Hypothalamus (tissue), 51 donors: ENCODE measurements at regions not wholly inside any gene's neighbourhood (a gene's known extent, or its start where the extent isn't known, plus 50 kb on each side); places are given as distances from the start of the nearest gene placed in this dataset.

Source experiments
- DNase-seq, 51 donors: peaks; one replicate each; lab custom pipeline; 2025; lab: John Stamatoyannopoulos, UW

- DNase-seq = no peak
Measured at GRCh38 chr18:45168866-45169600, 446.2 kb upstream of the SLC14A2 start.

- DNase-seq = no peak
Measured at GRCh38 chr18:45169610-45170009, 445.7 kb upstream of the SLC14A2 start.

DNA sequence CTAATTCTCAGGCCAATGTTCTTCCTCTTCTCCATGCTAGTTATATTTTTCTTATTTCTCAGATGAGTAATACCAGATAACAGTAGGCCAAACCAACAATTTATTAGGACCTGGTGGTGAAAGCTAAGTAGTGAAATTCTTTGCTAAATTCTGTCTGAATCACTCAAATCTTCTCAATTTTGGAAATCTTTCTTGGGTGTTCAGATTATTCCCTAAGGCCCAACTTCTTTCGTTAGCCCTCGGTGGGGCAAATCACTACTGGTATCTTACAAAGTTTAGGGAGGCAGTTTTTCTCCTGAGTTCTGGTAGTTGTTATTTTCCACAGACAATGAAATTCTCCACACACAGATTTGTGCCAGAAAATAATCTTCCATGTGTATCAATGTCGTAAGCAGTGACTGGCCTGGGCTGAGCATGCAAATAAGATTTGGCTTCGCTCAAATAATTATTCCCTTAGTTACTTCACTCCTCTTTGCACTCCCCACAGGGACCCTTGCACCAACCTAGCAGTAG is 443.5 kb upstream of the SLC14A2 start:
- DNase-seq = no peak

GRCh38 chr18:45173327-45173726 is 441.9 kb upstream of the SLC14A2 start:
- DNase-seq = no peak

- DNase-seq = no peak
Measured at GRCh38 chr18:45173799-45174519, 441.3 kb upstream of the SLC14A2 start.

DNA sequence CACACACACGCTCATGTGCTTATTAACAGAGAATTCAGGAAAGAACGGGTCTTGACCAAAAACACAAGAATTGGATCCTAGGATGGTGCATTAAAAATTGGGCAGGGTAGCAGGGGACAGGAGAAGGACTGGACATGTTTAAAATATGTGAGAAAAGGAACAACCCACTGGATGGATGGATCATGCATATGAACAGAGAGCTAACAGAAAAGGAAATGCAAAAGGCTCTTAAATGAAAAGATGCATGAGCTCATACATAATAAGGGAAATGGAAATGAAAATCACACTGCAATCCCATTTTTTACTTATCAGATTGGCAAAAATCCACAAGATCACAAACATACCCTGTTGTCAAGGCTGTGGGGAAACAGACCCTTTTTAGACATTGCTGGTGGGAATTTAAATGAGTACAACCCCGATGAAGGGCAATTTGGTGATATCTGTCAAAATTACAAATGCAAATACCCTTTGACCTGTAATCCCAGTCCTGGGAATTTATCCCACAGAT is 440.6 kb upstream of the SLC14A2 start:
- DNase-seq = no peak

- no peak for DNase-seq
Measured at GRCh38 chr18:45175511-45175910, 439.8 kb upstream of the SLC14A2 start.

DNA sequence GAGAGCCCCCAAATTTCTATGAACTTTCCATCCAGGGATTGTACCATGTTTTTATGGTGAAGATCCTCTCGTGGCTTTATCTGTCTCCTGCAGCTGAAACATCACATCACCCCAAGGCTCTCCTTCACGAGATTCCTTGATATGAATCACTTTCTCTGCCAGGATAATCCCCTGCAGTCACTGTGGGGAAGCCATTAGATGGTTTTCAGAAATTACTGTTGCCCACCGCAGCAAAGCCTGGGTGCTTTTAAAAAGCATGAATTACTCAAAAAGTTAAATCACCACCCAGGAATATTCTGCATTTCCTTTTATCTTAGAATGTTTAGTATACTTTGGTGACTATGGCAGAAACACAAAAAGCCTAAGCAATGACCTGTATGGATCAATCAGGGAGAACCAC is 428.4 kb upstream of the SLC14A2 start:
- no peak for DNase-seq

DNA sequence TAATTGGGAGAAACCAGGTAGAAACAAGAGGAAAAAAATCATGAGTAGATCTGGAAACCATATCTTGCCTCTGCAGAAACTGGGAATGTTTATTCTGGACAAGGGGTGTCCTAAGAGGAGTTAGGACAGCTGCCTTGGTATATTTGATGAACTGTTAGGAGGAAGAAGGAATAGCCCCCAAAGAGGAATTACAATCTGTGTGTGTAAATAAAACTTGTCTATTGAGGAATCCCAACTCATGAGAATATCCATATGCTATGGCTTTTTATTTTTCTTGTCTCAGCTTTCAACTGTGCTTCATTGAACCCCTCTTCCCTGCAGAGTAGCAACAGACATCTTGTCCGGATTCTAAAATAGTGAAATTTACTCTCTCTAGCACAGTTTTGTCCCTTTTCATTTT is 423.5 kb upstream of the SLC14A2 start:
- no peak for DNase-seq

- DNase-seq = peak in 6 of 51 donors; percentile 1 to 29 (median 9)
Measured at GRCh38 chr18:45197526-45197970, 417.7 kb upstream of the SLC14A2 start.

DNA sequence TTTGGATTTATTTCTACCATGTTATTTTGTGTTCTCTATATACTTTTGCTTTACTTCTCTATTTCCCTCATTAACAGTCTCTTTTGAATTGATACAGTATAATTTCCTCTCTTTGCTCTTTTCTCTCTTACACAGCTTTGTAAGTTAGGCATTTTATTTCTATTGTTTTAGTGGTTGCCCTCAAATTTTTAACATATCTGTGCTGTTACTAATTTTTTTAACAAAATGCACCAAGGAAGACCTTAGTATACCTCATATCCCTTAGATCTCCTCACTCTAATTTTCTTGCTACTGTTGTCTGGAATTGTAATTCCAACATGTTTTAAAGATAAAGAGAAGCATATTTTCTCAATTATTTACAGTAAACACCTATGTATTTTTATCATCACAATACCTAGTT is 416.8 kb upstream of the SLC14A2 start:
- DNase-seq = no peak

GRCh38 chr18:45201029-45201428 is 414.2 kb upstream of the SLC14A2 start:
- DNase-seq = no peak

- DNase-seq = no peak
Measured at GRCh38 chr18:45201489-45201888, 413.8 kb upstream of the SLC14A2 start.

GRCh38 chr18:45202061-45202460 is 413.2 kb upstream of the SLC14A2 start:
- DNase-seq = no peak

GRCh38 chr18:45203677-45204076 is 411.6 kb upstream of the SLC14A2 start:
- no peak for DNase-seq

DNA sequence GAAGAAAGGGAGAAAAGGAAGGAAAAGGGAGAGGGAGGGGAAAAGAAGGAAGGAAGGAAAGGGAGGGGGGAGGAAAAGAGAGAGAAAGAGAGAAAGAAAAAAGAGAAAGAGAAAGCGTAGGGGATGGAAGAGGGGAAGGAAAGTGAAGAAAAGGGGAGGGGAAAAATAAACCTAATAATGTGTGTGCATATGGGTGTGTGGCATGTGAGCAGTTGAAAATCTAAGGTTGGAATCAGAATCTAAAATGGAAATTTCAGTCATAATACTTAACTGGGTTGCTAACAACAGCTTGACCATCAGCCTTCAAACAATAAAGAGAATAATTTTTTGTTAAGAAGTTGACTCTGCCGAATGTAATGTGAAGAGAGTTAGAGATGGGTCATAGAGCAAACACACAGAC is 407.9 kb upstream of the SLC14A2 start:
- DNase-seq = no peak

DNA sequence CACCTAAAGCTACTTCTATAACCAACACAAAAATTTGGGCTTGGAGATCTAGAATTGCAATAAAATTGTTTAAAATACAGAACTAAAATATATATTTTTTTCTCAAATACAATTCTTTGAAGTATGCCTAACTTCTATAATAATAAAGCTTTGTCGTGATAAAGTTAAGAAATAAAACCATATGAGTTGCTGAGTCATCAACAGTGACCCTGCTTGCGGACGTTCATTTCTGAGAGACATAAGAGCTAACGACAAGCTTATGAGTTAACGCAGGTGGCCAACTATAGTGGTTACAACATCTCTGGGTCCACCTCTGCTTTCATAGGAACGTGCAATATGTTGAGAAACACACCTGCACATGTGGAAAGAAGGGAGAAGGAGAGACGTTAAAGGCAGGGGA is 407.1 kb upstream of the SLC14A2 start:
- DNase-seq = no peak

DNA sequence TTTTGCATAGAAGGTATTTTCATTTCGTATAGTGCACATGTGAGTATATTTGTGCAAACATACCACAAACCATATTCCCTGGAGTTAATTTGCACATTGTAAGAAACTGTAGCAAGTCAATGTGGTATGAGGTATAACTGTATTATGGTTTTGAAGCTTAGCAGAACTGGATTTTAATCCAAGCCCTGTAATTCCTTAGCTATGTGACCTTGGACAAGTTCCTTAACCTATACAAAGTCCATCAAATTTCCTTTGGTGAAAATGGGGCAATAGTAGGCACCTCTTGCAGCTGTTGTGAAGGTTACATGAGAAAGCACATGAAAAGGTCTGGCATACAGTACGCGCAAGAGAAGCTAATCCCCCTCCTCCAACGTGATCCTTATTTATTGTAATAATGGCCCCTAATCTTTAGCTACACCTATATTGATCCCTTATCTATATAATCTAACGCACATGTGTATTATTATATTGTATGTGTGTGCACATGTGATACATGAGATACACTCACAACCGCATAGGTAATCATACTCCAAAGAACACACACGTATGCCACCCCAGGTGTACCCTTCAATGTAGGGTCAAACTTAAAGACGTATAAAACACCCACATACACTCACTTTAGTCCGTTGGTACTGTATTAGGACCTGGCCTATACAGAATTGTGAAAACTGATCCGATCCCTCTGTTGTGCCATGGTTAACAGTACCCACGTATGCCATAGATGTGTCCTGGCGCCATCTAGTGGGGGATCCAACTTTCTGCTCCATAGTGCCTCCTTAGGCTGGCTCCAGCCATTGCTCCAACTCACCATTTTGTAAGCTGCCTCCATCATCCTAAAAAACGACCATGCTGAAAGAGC is 402.9 kb upstream of the SLC14A2 start:
- peak in 43 of 51 donors; percentile 1 to 73 (median 34) for DNase-seq

GRCh38 chr18:45213040-45213333 is 402.3 kb upstream of the SLC14A2 start:
- no peak for DNase-seq

GRCh38 chr18:45218436-45218835 is 396.8 kb upstream of the SLC14A2 start:
- no peak for DNase-seq

DNA sequence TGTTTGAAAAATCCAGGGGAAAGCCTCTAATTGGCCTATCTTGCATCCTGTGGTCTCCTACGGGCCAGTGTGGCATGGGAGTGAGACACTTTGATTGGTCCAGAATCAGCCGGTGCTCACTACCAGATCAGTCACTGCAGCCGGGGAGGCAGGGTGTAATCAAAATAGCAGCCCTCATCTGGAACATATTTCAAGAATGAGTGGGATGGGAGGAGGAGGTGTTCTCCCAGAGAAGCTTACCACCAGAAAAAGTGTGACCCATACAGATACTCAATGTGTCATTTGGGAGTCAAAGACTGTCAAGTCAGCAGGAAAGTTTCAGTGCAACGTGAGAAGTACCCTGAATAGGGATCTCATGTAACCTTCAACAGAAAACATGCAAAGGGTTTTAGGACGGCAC is 393.9 kb upstream of the SLC14A2 start:
- no peak for DNase-seq
